ENCODE measurements at regions not wholly inside any gene's neighbourhood (a gene's known extent, or its start where the extent isn't known, plus 50 kb on each side); places are given as distances from the start of the nearest gene placed in this dataset.
A peak's percentile ranks its signal among the peaks of the same experiment; 100 is the strongest.
"Not testable (repeated sequence)": the region's sequence is repeated elsewhere in the genome, so short reads cannot be mapped to it uniquely, and the experiment has no call there.

DNA sequence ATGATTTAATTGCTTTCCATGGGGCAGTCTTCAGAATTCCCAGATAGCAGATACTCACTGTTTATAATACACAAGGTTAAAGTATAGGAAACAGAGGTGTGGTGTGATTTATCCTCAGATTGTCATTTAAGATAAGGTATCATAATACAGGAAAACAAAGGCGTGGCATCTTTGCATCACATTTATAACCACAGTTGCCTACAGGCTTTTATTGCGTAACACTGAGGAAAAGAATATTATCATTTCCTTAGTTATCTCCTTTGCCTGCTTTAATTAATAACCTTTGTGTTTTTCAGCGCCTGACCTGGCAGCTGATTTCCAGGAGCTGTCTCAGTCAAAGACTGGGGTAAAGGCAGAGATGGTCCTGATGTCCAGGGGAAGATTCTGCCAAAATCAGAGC lies 68.8 kb downstream of the SSX7 start:
- no peak for DNase-seq

DNA sequence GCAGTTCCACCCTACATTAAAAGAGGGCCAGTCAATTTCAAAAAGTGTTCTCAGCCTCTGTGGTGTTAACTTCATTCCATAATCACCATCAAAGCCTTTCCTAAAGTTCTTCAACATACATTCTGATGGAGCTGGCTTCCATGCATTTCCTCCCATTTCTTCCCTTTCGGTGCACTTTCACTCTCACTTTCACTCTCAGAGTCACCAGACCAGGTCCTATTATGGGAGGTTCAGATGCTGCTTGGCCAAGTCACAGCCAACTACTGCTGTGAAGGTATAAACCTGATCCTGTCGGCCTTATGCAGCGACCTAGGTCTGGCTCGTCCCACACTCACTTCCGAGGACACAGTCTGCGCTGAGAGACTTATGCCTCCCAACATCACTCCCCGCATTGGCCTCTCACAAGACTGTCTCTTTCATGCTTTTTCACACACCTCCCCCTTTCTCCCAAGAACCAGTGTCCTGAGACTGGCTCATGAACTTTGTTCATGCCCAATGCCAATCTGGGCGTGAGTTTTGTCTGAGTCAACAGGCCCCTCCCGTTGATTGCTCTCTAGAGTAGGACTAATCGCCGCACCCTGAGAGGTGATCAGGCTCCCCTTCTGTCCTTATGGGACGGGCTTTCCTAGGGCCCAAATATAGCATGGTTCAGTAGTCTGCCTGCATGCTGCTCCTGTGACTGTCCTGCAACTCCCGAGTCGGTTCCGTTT lies 60.8 kb upstream of the XAGE1B start:
- DNase-seq = no peak

DNA sequence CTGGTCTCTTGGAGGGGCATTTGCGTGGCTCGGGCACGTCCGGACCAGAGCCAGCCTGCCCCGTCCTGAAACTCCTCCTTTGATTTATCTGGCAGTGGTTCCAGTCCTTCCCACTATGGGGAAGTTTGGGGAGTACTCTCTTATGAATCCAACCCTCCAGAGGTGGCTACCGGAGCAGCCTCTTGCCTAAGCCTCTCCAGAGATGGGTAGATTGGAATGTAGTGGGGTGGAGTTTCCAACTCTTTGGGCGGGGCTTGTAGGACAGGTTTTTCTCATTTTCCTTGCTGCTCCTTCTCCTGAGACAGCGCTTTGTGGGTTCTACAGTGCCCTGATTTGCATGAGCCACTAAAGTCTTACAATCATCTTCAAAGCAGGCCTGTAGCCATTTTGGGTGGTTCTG lies 60.1 kb upstream of the XAGE1B start:
- DNase-seq = no peak

DNA sequence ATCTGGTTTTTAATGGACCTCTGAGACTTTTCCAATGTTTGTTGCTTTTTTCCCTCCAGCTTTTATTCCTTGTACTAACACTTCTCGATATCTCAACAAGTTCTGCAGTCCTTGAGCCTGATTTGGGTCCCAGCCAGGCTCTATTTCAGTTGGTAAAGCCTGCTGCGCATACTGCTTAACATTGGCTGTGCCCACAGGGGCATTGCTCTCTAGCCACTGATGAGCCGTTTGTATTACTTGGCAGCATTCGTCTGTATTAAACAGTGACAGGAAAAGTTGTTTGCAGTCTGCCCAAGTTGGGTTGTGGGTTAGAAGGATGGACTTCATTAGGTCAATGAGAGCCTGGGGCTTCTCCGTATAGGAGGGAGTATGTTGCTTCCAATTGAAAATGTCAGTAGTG lies 59.6 kb upstream of the XAGE1B start:
- DNase-seq = no peak

DNA sequence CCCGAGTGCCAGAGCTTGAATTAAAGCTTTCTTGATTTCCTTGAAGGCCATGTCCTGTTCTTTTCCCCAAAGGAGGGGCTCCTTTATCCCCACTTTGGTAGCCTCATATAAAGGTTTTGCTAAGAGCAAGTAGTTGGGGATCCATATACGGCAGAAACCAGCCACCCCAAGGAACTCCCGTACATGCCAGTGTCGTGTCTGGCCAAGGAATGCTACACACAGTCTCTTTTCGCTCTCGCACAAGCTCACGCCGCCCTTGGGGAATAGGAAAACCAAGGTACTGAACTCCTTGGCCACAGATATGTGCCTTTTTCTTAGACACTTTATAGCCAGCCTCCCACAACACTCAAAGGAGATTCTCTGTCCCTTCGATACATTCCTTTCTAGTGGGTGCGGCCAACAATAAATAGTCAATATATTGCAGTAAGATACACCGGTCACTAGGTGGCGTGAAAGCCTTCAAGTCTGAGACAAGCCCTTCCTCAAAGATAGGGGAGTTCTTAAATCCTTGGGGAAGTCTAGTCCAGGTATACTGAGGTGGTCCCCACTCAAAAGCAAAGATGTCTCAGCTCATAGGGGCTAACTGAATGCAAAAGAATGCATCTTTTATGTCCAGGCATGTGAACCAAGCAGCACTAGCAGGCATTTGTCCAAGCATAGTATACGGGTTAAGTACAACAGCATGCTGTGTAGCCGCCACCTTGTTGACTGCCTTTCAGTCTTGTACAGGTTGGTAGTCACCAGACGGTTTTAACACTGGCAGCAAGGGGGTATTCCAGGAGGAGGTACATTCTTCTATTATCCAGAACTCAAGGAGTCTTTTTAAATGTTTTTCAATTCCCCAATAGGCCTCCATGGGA lies 57.8 kb upstream of the XAGE1B start:
- DNase-seq = peak; percentile 12 to 37

DNA sequence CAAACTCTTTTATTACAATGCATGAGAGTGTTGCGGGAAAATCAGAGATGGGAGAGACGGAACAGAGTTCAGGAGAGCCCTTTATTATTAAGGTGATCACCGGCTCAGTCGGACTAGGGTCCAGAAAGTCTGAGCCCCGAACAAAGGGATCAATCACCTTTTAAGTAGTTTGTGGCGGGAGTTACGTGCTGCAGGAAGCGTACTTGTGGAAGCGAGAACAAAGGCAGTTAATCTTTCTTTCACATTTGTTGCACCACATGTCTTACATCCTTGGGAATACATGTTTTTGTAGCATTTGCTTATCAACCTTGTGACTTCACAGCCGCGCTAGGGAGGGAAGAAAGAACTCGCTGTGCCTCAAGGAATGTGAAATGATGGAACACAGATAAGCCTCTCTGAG lies 51.3 kb upstream of the XAGE1B start:
- not testable (repeated sequence) for DNase-seq
